Adrenal gland (tissue), 9 donors: ENCODE measurements at regions not wholly inside any gene's neighbourhood (a gene's known extent, or its start where the extent isn't known, plus 50 kb on each side); places are given as distances from the start of the nearest gene placed in this dataset.
A peak's percentile ranks its signal among the peaks of the same experiment; 100 is the strongest.

Source experiments
- DNase-seq, 7 donors: peaks; one replicate each; pipeline ENCODE4 v3.0.0-alpha.2; 2019 to 2020
- H3K27ac ChIP-seq, 5 donors: fragments of 200-600 bp; sonication (generic) in 4 of 5; 1 replicate in 3 of 5; 2 replicates in 2 of 5; pipeline versions ENCODE4 v1.5.1 to v1.8.0; 2016 to 2020; ENCODE audit warnings: mild to moderate bottlenecking in 1 of 5
- H3K27me3 ChIP-seq: fragments of 200-600 bp; 2 replicates; pipeline ENCODE4 v1.8.0; 2021
- H3K36me3 ChIP-seq, 2 donors: fragments of 200-600 bp; replicated peaks in 1 of 2; 1 replicate in 1 of 2; 2 replicates in 1 of 2; pipeline versions ENCODE4 v1.5.1 to v1.8.0; 2018 to 2022
- H3K4me1 ChIP-seq, 2 donors: fragments of 200-600 bp; replicated peaks in 1 of 2; 1 replicate in 1 of 2; 2 replicates in 1 of 2; pipeline versions ENCODE4 v1.5.1 to v1.8.0; 2018 to 2021
- H3K4me3 ChIP-seq, 4 donors: fragments of 200-600 bp; sonication (generic) in 3 of 4; one replicate each; pipeline ENCODE4 v1.5.1; 2016 to 2018
- H3K9me3 ChIP-seq, 3 donors: fragments of 200-600 bp; sonication (generic) in 1 of 3; replicated peaks in 1 of 3; 1 replicate in 2 of 3; 2 replicates in 1 of 3; pipeline versions ENCODE4 v1.5.1 to v1.8.0; 2016 to 2021
- POLR2A ChIP-seq, 2 donors: fragments of 450-650 bp; IDR thresholded peaks; one replicate each; pipeline ENCODE4 v1.6.1; 2017; ENCODE audit warnings: antibody characterized with exemption in 2 of 2, mild to moderate bottlenecking in 2 of 2, moderate library complexity in 1 of 2
- WGBS, 4 donors: extraction: QIAGEN DNeasy Blood & Tissue Kit in 2 of 4; methylation state at CpG; one replicate each; pipeline versions ENCODE4 v1.1.5 to v1.1.7; 2013 to 2017; 5-methylcytosine and 5-hydroxymethylcytosine counted together
- intact Hi-C, 2 donors: fragments of 100-400 bp; cut with DNase I; formaldehyde crosslinking; loops; one replicate each; pipeline versions ENCODE4 v1.14.1 to v1.15.0; 2022 to 2023
- TF ChIP-seq, protein P1 (sequence below), 6 experiments: fragments of 450-650 bp in 4 of 6; fragments of 200-600 bp in 2 of 6; sonication (generic) in 1 of 6; IDR thresholded peaks; 1 replicate in 5 of 6; 2 replicates in 1 of 6; pipeline versions ENCODE4 v1.5.1 to v1.8.0; 2016 to 2021; ENCODE audit warnings: antibody characterized with exemption in 6 of 6, mild to moderate bottlenecking in 2 of 6, moderate library complexity in 1 of 6
- donor health status: healthy with polysubstance abuse.
- donor health status: Bipolar disorder and iron deficiency.
- donor health status: DM: yes; HTN: yes; CAD: no.
- donor health status: DM: no; HTN: no; CAD: no.
- donor health status: DM: no; HTN: no; CAD: no.

DNA sequence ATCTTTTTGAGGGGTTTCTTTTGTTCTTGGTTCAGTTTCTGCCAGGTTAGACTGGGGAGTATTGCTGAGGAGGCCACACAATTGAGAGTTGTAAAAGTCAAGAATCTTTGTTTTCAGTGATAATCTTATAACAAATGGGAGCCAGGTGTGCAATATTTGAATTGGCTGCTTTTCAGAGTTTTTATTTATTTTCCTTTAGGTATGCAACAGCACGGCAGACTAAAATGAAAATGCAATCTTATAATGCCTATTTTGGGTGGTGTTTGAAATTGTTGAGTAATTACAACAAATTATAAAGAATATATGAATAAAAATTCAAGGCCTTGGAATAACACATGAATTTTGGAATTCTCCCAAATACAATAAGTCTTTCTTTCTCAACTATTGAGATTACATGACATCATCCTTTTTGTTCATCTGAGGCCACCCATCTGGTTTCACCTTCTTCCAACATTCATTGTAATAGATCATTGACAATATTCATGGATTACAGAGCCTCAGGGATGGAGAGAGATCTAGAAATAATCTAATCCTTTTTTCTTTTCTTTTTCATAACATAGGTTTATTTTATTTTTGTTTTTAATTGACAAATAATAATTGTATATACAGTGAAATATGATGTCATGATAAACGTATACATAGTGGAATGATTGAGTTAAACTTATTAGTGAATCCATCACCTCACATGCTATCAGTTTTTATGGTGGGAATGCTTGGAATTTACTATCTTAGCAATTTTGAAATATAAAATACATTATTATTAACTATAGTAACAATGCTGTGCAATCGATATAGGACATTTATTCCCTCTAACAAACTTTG is 1061.0 kb downstream of the NR2F1-AS1 start:
- no peak for DNase-seq
- TF ChIP-seq, protein P1, sequence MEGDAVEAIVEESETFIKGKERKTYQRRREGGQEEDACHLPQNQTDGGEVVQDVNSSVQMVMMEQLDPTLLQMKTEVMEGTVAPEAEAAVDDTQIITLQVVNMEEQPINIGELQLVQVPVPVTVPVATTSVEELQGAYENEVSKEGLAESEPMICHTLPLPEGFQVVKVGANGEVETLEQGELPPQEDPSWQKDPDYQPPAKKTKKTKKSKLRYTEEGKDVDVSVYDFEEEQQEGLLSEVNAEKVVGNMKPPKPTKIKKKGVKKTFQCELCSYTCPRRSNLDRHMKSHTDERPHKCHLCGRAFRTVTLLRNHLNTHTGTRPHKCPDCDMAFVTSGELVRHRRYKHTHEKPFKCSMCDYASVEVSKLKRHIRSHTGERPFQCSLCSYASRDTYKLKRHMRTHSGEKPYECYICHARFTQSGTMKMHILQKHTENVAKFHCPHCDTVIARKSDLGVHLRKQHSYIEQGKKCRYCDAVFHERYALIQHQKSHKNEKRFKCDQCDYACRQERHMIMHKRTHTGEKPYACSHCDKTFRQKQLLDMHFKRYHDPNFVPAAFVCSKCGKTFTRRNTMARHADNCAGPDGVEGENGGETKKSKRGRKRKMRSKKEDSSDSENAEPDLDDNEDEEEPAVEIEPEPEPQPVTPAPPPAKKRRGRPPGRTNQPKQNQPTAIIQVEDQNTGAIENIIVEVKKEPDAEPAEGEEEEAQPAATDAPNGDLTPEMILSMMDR (IDR thresholded peaks at IDR 0.05), result no peak
- no peak for TF ChIP-seq POLR2A (IDR thresholded peaks at IDR 0.05)
- WGBS, 4 donors, result 74 to 81% (median 80%) methylated on average over 3 of the region's 3 CpGs
- Histone ChIP-seq H3K4me1 (no peaks in the 10 kb centered on the region), H3K27me3 (no peaks in the 10 kb centered on the region), H3K4me3 (no peak overlapping the region), H3K27ac (no peak overlapping the region), H3K9me3 (no peaks in the 10 kb centered on the region), H3K36me3 (no peaks in the 10 kb centered on the region)
- intact Hi-C loops, result no loop called here

- Histone ChIP-seq H3K27ac (no peak overlapping the region), H3K4me3 (no peak overlapping the region), H3K36me3 (no peaks in the 10 kb centered on the region), H3K9me3 (no peaks in the 10 kb centered on the region), H3K4me1 (no peaks in the 10 kb centered on the region), H3K27me3 (no peaks in the 10 kb centered on the region)
- intact Hi-C loops, result no loop called here
- TF ChIP-seq POLR2A (IDR thresholded peaks at IDR 0.05), result no peak
- TF ChIP-seq, protein P1 (IDR thresholded peaks at IDR 0.05), result peak; percentile 25 to 56 (median 48)
- whole genome bisulfite sequencing, 4 donors, result 32 to 44% (median 41%) methylated on average over 4 of the region's 4 CpGs
- DNase-seq, result peak in 4 of 7 donors; percentile 9 to 22 (median 16)
Observed at GRCh38 chr5:92518318-92518904, 1062.6 kb downstream of the NR2F1-AS1 start.

DNA sequence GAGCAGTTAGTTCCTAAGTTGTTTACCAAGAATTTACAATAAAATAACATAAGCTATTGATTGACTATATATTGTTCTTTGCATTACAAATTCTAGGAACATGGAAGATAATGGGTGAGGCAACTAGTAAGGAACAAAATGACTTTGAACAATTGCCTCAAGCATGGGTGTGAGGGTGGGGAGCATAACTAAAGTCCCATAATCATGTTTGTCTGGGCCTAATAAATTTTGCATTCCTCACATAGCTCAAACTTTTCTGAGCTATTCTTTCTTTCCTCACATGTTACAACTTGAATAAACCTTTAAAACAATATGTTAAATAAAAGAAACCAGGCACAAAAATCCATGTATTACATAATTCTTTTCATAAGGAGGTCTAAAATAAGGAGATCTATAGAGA is 1066.1 kb downstream of the NR2F1-AS1 start:
- Histone ChIP-seq H3K4me3 (no peak overlapping the region), H3K9me3 (peaks cover 0 to 7% (median 0%) of the 10 kb centered on the region in 3 donors), H3K27ac (no peak overlapping the region), H3K36me3 (no peaks in the 10 kb centered on the region), H3K27me3 (no peaks in the 10 kb centered on the region), H3K4me1 (no peaks in the 10 kb centered on the region)
- no peak for DNase-seq
- TF ChIP-seq, protein P1 (IDR thresholded peaks at IDR 0.05), result no peak
- no peak for TF ChIP-seq POLR2A (IDR thresholded peaks at IDR 0.05)
- intact Hi-C loops, result no loop called here

DNA sequence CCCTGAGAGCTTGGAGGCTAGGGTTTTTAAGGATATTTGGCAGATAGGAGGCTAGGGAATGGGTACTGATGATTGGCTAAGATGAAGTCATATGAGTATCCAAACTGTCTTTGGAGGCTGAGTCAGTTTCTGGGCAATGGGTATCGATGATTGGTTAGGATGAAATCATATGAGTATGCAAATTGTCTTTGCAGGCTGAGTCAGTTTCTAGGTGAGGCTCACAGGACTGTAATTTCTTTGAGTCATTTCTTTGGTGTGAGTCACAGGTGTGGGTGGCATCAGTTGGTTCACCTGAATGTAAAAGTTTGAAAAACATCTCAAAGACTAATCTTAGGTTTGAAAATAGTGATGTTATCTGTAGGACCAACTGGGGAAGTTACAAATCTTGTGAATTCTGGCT is 1068.0 kb downstream of the NR2F1-AS1 start:
- H3K9me3 ChIP-seq, result peaks cover 0 to 7% (median 0%) of the 10 kb centered on the region in 3 donors
- no peaks in the 10 kb centered on the region for H3K27me3 ChIP-seq
- intact Hi-C loops, result no loop called here
- no peaks in the 10 kb centered on the region for H3K36me3 ChIP-seq
- DNase-seq, result no peak
- TF ChIP-seq, protein P1 (IDR thresholded peaks at IDR 0.05), result no peak
- no peak for TF ChIP-seq POLR2A (IDR thresholded peaks at IDR 0.05)
- no peak overlapping the region for H3K27ac ChIP-seq
- no peaks in the 10 kb centered on the region for H3K4me1 ChIP-seq
- 73 to 84% (median 82%) methylated on average over 1 of the region's 1 CpG for WGBS, 4 donors
- no peak overlapping the region for H3K4me3 ChIP-seq
